Gastrocnemius medialis (tissue), 4 donors: ENCODE measurements at regions not wholly inside any gene's neighbourhood (a gene's known extent, or its start where the extent isn't known, plus 50 kb on each side); places are given as distances from the start of the nearest gene placed in this dataset.

ENCODE experiments used
- POLR2A ChIP-seq, 2 donors: fragments of 450-650 bp; IDR thresholded peaks; one replicate each; pipeline ENCODE4 v1.6.1; 2017; ENCODE audit warnings: antibody characterized with exemption in 2 of 2, mild to moderate bottlenecking in 2 of 2, moderate library complexity in 2 of 2
- TF ChIP-seq, protein P1 (sequence below), 5 experiments: fragments of 450-650 bp in 3 of 5; fragments of 200-600 bp in 2 of 5; sonication (generic) in 2 of 5; IDR thresholded peaks in 4 of 5; conservative IDR thresholded peaks in 1 of 5; 1 replicate in 4 of 5; 2 replicates in 1 of 5; pipeline ENCODE4 v1.5.1; 2016 to 2019; ENCODE audit warnings: antibody characterized with exemption in 5 of 5, mild to moderate bottlenecking in 3 of 5, moderate library complexity in 3 of 5

DNA sequence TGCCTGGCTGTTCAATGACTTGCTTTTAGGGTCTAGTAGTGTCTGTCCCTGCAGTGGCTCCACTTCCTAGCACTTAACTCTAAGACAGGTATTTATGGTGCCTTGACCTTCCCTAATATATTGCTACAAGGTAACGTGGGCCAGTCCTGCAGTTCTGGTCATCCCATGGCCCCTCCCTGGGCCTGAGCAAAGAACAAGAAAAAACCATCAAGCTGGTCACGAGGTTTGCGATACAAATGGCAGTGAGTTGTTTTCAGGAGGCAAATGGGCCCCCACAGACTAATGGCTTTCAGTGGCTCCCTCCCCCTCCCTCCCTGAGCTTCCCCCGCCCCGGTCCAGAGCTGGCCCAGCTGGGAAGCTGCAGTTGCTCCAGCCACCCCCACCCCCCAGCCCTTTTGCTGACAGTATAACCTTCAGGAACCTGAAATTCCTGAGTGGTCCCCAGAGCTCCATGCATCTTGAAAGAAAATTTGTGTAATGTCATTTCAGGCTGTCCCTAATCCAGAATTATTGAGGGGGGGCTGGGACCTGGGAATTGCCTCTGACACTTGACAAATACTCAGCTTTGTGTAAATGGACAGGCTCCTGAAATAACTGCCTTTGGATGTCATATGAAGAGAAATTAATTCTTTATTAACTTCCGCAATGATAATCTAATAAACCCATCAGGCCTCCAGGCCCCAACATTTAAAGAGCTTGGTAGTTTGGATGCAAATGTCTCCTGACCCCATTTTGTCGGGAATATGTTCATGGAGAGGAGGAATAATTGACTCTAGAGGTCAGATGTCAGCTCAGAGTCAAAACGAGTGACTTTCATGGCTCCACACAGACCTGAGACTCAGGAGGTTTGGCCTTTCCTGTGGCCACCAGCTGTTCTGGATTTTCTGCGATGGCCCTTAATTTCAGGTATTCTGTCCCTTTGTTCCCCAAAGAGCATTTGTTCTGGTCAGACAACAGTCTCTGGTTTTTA is 153.2 kb upstream of the TOP1 start:
- TF ChIP-seq, protein P1, sequence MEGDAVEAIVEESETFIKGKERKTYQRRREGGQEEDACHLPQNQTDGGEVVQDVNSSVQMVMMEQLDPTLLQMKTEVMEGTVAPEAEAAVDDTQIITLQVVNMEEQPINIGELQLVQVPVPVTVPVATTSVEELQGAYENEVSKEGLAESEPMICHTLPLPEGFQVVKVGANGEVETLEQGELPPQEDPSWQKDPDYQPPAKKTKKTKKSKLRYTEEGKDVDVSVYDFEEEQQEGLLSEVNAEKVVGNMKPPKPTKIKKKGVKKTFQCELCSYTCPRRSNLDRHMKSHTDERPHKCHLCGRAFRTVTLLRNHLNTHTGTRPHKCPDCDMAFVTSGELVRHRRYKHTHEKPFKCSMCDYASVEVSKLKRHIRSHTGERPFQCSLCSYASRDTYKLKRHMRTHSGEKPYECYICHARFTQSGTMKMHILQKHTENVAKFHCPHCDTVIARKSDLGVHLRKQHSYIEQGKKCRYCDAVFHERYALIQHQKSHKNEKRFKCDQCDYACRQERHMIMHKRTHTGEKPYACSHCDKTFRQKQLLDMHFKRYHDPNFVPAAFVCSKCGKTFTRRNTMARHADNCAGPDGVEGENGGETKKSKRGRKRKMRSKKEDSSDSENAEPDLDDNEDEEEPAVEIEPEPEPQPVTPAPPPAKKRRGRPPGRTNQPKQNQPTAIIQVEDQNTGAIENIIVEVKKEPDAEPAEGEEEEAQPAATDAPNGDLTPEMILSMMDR (IDR thresholded peaks at IDR 0.05 in 4 of 5, conservative IDR thresholded peaks at IDR 0.05 in 1 of 5) = no peak
- no peak for TF ChIP-seq POLR2A (IDR thresholded peaks at IDR 0.05)
